CD4-positive, alpha-beta T cell (primary cell): ENCODE measurements at regions not wholly inside any gene's neighbourhood (a gene's known extent, or its start where the extent isn't known, plus 50 kb on each side); places are given as distances from the start of the nearest gene placed in this dataset.

Experiments
- ATAC-seq: fragments of 200-7000 bp; cut with Tn5 transposase; one replicate; pipeline ENCODE4 v1.10.0; 2022; ENCODE audit warnings: mild to moderate bottlenecking; ENCODE audit not compliant: poor library complexity
- CTCF ChIA-PET: fragments of 350-600 bp; sonication (Branson Sonifier 250); formaldehyde crosslinking; loops from one replicate; lab custom pipeline; 2021; ENCODE audit warnings: antibody characterized with exemption, inconsistent platforms; lab: Charles Lee
- POLR2A ChIA-PET: fragments of 350-600 bp; sonication (Branson Sonifier 250); formaldehyde crosslinking; loops from one replicate; lab custom pipeline; 2021; ENCODE audit warnings: antibody characterized with exemption, inconsistent platforms; lab: Charles Lee
- DNase-seq, 14 experiments: peaks; one replicate each; pipeline ENCODE4 v3.0.0-alpha.2; 2013 to 2020; ENCODE audit warnings: mixed read lengths in 2 of 14
- H3K27ac ChIP-seq, 2 donors: one replicate each; pipeline versions ENCODE4 v1.5.1 to v1.7.0; 2013; ENCODE audit warnings: low read length in 2 of 2, low read depth in 1 of 2, mild to moderate bottlenecking in 1 of 2
- H3K27me3 ChIP-seq, 2 experiments: 1 replicate in 1 of 2; 2 replicates in 1 of 2; pipeline versions ENCODE4 v1.6.1 to v1.7.0; 2013; ENCODE audit warnings: low read length in 2 of 2, control low read depth in 1 of 2, mild to moderate bottlenecking in 1 of 2, moderate library complexity in 1 of 2; ENCODE audit not compliant: insufficient read depth in 2 of 2, control insufficient read depth in 1 of 2
- H3K36me3 ChIP-seq: one replicate; pipeline ENCODE4 v1.6.1; 2013; ENCODE audit warnings: low read length, control low read depth; ENCODE audit not compliant: insufficient read depth
- H3K4me1 ChIP-seq: one replicate; pipeline ENCODE4 v1.6.1; 2013; ENCODE audit warnings: low read length, control low read depth; ENCODE audit not compliant: insufficient read depth
- H3K4me3 ChIP-seq: one replicate; pipeline ENCODE4 v1.5.1; 2013; ENCODE audit warnings: mild to moderate bottlenecking, low read length, moderate library complexity
- H3K9me3 ChIP-seq, 2 experiments: 1 replicate in 1 of 2; 2 replicates in 1 of 2; pipeline versions ENCODE4 v1.6.1 to v1.7.0; 2013; ENCODE audit warnings: low read length in 2 of 2, mild to moderate bottlenecking in 2 of 2, control low read depth in 1 of 2, moderate library complexity in 1 of 2; ENCODE audit not compliant: control insufficient read depth in 1 of 2, insufficient read depth in 1 of 2
- H3K27ac Mint-ChIP-seq: one replicate; pipeline ENCODE4 v1.8.0; 2020; ENCODE audit warnings: mixed read lengths
- H3K27me3 Mint-ChIP-seq: one replicate; pipeline ENCODE4 v1.8.0; 2021; ENCODE audit warnings: mixed read lengths
- H3K36me3 Mint-ChIP-seq: one replicate; pipeline ENCODE4 v1.8.0; 2021; ENCODE audit warnings: low read depth, mixed read lengths
- H3K4me1 Mint-ChIP-seq: one replicate; pipeline ENCODE4 v1.8.0; 2021; ENCODE audit warnings: low read depth, mixed read lengths
- H3K4me3 Mint-ChIP-seq: one replicate; pipeline ENCODE4 v1.8.0; 2020; ENCODE audit warnings: mild to moderate bottlenecking, mixed read lengths
- H3K9me3 Mint-ChIP-seq: one replicate; pipeline ENCODE4 v1.8.0; 2020; ENCODE audit warnings: mixed read lengths
- intact Hi-C, 2 experiments: fragments of 100-400 bp; cut with DNase I in 1 of 2; cut with micrococcal nuclease in 1 of 2; formaldehyde crosslinking; loops; one replicate each; pipeline versions ENCODE4 v1.15.1 to v1.9.0; 2023 to 2025; cut with DNase I, micrococcal nuclease
- TF ChIP-seq, protein P1 (sequence below): fragments of 200-600 bp; IDR thresholded peaks from one replicate; pipeline ENCODE4 v1.8.0; 2022; ENCODE audit warnings: antibody characterized with exemption, mild to moderate bottlenecking

DNA sequence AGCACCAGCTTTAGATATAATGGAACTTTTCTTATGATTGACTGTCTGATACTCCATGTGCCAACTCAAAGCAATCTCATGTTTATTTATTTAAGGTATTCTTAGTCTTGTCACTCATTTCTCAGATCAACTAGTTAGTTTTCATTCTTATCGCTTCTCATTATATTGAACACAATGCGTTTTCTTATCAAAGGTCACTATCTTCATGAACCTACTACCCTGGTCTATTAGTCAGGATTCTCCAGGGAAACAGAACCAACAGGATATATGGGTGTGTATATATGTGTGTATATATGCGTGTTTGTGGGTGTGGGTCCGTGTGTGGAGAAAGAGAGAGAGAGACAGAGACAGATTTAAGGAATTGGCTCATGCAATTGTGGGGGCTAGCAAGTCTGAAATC is 619.9 kb downstream of the ZEB2 start:
- intact Hi-C loops = no loop called here
- Histone ChIP-seq H3K4me1 (no peaks in the 10 kb centered on the region), H3K4me3 (no peak overlapping the region), H3K27me3 (no peaks in the 10 kb centered on the region), H3K27ac (no peak overlapping the region), H3K9me3 (no peaks in the 10 kb centered on the region), H3K36me3 (no peaks in the 10 kb centered on the region)
- Mint-ChIP-seq H3K27ac (no peak overlapping the region), H3K4me3 (no peak overlapping the region), H3K27me3 (no peaks in the 10 kb centered on the region), H3K9me3 (no peaks in the 10 kb centered on the region), H3K4me1 (no peaks in the 10 kb centered on the region), H3K36me3 (no peaks in the 10 kb centered on the region)
- ATAC-seq = no peak
- TF ChIP-seq, protein P1, sequence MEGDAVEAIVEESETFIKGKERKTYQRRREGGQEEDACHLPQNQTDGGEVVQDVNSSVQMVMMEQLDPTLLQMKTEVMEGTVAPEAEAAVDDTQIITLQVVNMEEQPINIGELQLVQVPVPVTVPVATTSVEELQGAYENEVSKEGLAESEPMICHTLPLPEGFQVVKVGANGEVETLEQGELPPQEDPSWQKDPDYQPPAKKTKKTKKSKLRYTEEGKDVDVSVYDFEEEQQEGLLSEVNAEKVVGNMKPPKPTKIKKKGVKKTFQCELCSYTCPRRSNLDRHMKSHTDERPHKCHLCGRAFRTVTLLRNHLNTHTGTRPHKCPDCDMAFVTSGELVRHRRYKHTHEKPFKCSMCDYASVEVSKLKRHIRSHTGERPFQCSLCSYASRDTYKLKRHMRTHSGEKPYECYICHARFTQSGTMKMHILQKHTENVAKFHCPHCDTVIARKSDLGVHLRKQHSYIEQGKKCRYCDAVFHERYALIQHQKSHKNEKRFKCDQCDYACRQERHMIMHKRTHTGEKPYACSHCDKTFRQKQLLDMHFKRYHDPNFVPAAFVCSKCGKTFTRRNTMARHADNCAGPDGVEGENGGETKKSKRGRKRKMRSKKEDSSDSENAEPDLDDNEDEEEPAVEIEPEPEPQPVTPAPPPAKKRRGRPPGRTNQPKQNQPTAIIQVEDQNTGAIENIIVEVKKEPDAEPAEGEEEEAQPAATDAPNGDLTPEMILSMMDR = no peak
- no peak for DNase-seq
- POLR2A ChIA-PET = no interaction called here
- CTCF ChIA-PET = interaction anchor here (0.6 kb wide), 1 partner anchor 21 kb away, joined by 3 read pairs; no protein-coding TSS in a partner anchor

GRCh38 chr2:143893371-143893770 is 626.5 kb downstream of the ZEB2 start:
- H3K27me3 ChIP-seq = no peaks in the 10 kb centered on the region
- no peak overlapping the region for H3K27ac ChIP-seq
- ATAC-seq (no peak), DNase-seq (no peak)
- Mint-ChIP-seq H3K9me3 (no peaks in the 10 kb centered on the region), H3K4me1 (no peaks in the 10 kb centered on the region), H3K27me3 (peaks cover 1% of the 10 kb centered on the region), H3K27ac (no peak overlapping the region), H3K36me3 (no peaks in the 10 kb centered on the region), H3K4me3 (no peak overlapping the region)
- no peaks in the 10 kb centered on the region for H3K36me3 ChIP-seq
- TF ChIP-seq, protein P1 = no peak
- no peaks in the 10 kb centered on the region for H3K9me3 ChIP-seq
- intact Hi-C loops = no loop called here
- POLR2A ChIA-PET = no interaction called here
- H3K4me3 ChIP-seq = no peak overlapping the region
- CTCF ChIA-PET = no interaction called here
- H3K4me1 ChIP-seq = no peaks in the 10 kb centered on the region

GRCh38 chr2:143891879-143892308 is 628.0 kb downstream of the ZEB2 start:
- no peaks in the 10 kb centered on the region for H3K9me3 ChIP-seq
- no peak overlapping the region for H3K27ac Mint-ChIP-seq
- H3K4me3 Mint-ChIP-seq = no peak overlapping the region
- DNase-seq = no peak
- TF ChIP-seq, protein P1 = no peak
- H3K27ac ChIP-seq = no peak overlapping the region
- POLR2A ChIA-PET = no interaction called here
- ATAC-seq = no peak
- no peaks in the 10 kb centered on the region for H3K36me3 Mint-ChIP-seq
- intact Hi-C loops = no loop called here
- H3K36me3 ChIP-seq = no peaks in the 10 kb centered on the region
- H3K27me3 ChIP-seq = no peaks in the 10 kb centered on the region
- H3K27me3 Mint-ChIP-seq = peaks cover 8% of the 10 kb centered on the region
- no peaks in the 10 kb centered on the region for H3K4me1 Mint-ChIP-seq
- H3K4me3 ChIP-seq = no peak overlapping the region
- H3K9me3 Mint-ChIP-seq = no peaks in the 10 kb centered on the region
- no peaks in the 10 kb centered on the region for H3K4me1 ChIP-seq
- CTCF ChIA-PET = no interaction called here
